Stimulated activated CD4-positive, alpha-beta T cell treated with anti-CD3 and anti-CD28 coated beads, Interleukin-1b, Interleukin-23, amount 100 ng/mL, for 4 hours (primary cell): ENCODE measurements at regions not wholly inside any gene's neighbourhood (a gene's known extent, or its start where the extent isn't known, plus 50 kb on each side); places are given as distances from the start of the nearest gene placed in this dataset.
"Not testable (repeated sequence)": the region's sequence is repeated elsewhere in the genome, so short reads cannot be mapped to it uniquely, and the experiment has no call there.

Source experiments
- DNase-seq, 2 donors: peaks; one replicate each; pipeline ENCODE4 v3.0.0-alpha.2; 2020; ENCODE audit warnings: low read depth in 2 of 2

- no peak for DNase-seq
Measured at GRCh38 chr5:96528826-96529474, 95.9 kb upstream of the PCSK1 start.

GRCh38 chr5:96529559-96529958 lies 96.5 kb upstream of the PCSK1 start:
- no peak for DNase-seq

- DNase-seq = no peak
Measured at GRCh38 chr5:96530901-96531300, 97.9 kb upstream of the PCSK1 start.

- DNase-seq = no peak
Measured at GRCh38 chr5:96533371-96533770, 100.3 kb upstream of the PCSK1 start.

GRCh38 chr5:96537386-96537785 lies 104.3 kb upstream of the PCSK1 start:
- DNase-seq = peak in 1 of 2 donors; percentile 8

GRCh38 chr5:96538808-96539250 lies 105.8 kb upstream of the PCSK1 start:
- DNase-seq = no peak

- no peak for DNase-seq
Measured at GRCh38 chr5:96546120-96546519, 113.1 kb upstream of the PCSK1 start.

- no peak for DNase-seq
Measured at GRCh38 chr5:96547486-96547885, 114.4 kb upstream of the PCSK1 start.

GRCh38 chr5:96548905-96549304 lies 113.3 kb upstream of the CAST start:
- DNase-seq = no peak

- not testable (repeated sequence) for DNase-seq
Measured at GRCh38 chr5:96560857-96561256, 101.3 kb upstream of the CAST start.

- no peak for DNase-seq
Measured at GRCh38 chr5:96562614-96563013, 99.6 kb upstream of the CAST start.

- no peak for DNase-seq
Measured at GRCh38 chr5:96563816-96564215, 98.4 kb upstream of the CAST start.

- DNase-seq = no peak
Measured at GRCh38 chr5:96565582-96566265, 96.5 kb upstream of the CAST start.

- DNase-seq = no peak
Measured at GRCh38 chr5:96566833-96567587, 95.2 kb upstream of the CAST start.

- no peak for DNase-seq
Measured at GRCh38 chr5:96569332-96569731, 92.8 kb upstream of the CAST start.

- no peak for DNase-seq
Measured at GRCh38 chr5:96569770-96570169, 92.4 kb upstream of the CAST start.

GRCh38 chr5:96572864-96573512 lies 89.2 kb upstream of the CAST start:
- no peak for DNase-seq

- DNase-seq = no peak
Measured at GRCh38 chr5:96573513-96573894, 88.7 kb upstream of the CAST start.

GRCh38 chr5:96576876-96577275 lies 85.3 kb upstream of the CAST start:
- no peak for DNase-seq

GRCh38 chr5:96577909-96578308 lies 84.3 kb upstream of the CAST start:
- DNase-seq = no peak

- no peak for DNase-seq
Measured at GRCh38 chr5:96579711-96580110, 82.5 kb upstream of the CAST start.

GRCh38 chr5:96582343-96582742 lies 79.8 kb upstream of the CAST start:
- no peak for DNase-seq
